ENCODE measurements at regions not wholly inside any gene's neighbourhood (a gene's known extent, or its start where the extent isn't known, plus 50 kb on each side); places are given as distances from the start of the nearest gene placed in this dataset.

DNA sequence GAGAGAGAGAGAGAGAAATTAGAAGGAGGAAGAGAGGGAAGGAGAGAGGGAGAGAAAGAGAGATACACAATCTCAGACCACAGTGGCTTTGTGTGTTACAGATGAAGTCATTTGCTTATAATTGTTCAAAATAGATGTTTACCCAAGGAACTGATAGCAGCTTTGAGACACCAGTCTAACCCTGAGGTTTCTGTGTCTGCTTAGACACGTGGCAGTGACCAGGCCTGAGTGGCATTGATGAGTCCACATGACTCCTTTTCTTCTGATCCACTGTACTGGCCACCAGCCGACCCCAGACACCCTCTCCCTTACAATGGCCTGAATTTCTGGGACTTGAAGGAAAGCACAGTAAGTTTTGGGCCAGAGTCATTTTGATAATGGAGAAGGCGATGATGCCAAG, 104.9 kb downstream of the DUSP10 start:
- TF ChIP-seq, protein P1, sequence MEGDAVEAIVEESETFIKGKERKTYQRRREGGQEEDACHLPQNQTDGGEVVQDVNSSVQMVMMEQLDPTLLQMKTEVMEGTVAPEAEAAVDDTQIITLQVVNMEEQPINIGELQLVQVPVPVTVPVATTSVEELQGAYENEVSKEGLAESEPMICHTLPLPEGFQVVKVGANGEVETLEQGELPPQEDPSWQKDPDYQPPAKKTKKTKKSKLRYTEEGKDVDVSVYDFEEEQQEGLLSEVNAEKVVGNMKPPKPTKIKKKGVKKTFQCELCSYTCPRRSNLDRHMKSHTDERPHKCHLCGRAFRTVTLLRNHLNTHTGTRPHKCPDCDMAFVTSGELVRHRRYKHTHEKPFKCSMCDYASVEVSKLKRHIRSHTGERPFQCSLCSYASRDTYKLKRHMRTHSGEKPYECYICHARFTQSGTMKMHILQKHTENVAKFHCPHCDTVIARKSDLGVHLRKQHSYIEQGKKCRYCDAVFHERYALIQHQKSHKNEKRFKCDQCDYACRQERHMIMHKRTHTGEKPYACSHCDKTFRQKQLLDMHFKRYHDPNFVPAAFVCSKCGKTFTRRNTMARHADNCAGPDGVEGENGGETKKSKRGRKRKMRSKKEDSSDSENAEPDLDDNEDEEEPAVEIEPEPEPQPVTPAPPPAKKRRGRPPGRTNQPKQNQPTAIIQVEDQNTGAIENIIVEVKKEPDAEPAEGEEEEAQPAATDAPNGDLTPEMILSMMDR (conservative IDR thresholded peaks at IDR 0.05), result no peak
- no peak for TF ChIP-seq ZFX (IDR thresholded peaks at IDR 0.05)
